ENCODE measurements at regions not wholly inside any gene's neighbourhood (a gene's known extent, or its start where the extent isn't known, plus 50 kb on each side); places are given as distances from the start of the nearest gene placed in this dataset.

GRCh38 chr13:111632906-111633305 lies 312.5 kb downstream of the TEX29 start:
- no peak for ATAC-seq
- in situ Hi-C loops (cut with MboI; ENCODE audit: low sequenced_read_pairs in 4 of 4) = no loop called here

GRCh38 chr13:111633401-111633800 lies 313.0 kb downstream of the TEX29 start:
- no peak for DNase-seq
- ATAC-seq = no peak
- H3K36me3 ChIP-seq = no peaks in the 10 kb centered on the region
- H3K9me3 ChIP-seq = no peaks in the 10 kb centered on the region
- TF ChIP-seq POLR2A (IDR thresholded peaks at IDR 0.05) (no peak), CTCF (IDR thresholded peaks at IDR 0.05 in 4 of 5, conservative IDR thresholded peaks at IDR 0.05 in 1 of 5) (no peak)
- in situ Hi-C loops (cut with MboI; ENCODE audit: low sequenced_read_pairs in 4 of 4) = no loop called here
- no peaks in the 10 kb centered on the region for H3K4me1 ChIP-seq
- intact Hi-C loops (cut with DNase I; ENCODE audit: low total_unique reads) = no loop called here
- H3K27me3 ChIP-seq = no peaks in the 10 kb centered on the region
- H3K27ac ChIP-seq = no peak overlapping the region
- no peak overlapping the region for H3K4me3 ChIP-seq

More at GRCh38 chr13:111632906-111633305, 312.5 kb downstream of the TEX29 start:
- no peak overlapping the region for H3K27ac ChIP-seq
- no peaks in the 10 kb centered on the region for H3K9me3 ChIP-seq
- DNase-seq = no peak
- H3K4me1 ChIP-seq = no peaks in the 10 kb centered on the region
- TF ChIP-seq CTCF (IDR thresholded peaks at IDR 0.05 in 4 of 5, conservative IDR thresholded peaks at IDR 0.05 in 1 of 5) = no peak
- no peak for TF ChIP-seq POLR2A (IDR thresholded peaks at IDR 0.05)
- intact Hi-C loops (cut with DNase I; ENCODE audit: low total_unique reads) = no loop called here
- no peak overlapping the region for H3K4me3 ChIP-seq
- H3K36me3 ChIP-seq = no peaks in the 10 kb centered on the region
- no peaks in the 10 kb centered on the region for H3K27me3 ChIP-seq

GRCh38 chr13:111634410-111634809 lies 314.0 kb downstream of the TEX29 start:
- in situ Hi-C loops (cut with MboI; ENCODE audit: low sequenced_read_pairs in 4 of 4) = no loop called here
- TF ChIP-seq POLR2A (IDR thresholded peaks at IDR 0.05) = no peak
- no peak for TF ChIP-seq CTCF (IDR thresholded peaks at IDR 0.05 in 4 of 5, conservative IDR thresholded peaks at IDR 0.05 in 1 of 5)

GRCh38 chr13:111636271-111636670 lies 315.8 kb downstream of the TEX29 start:
- TF ChIP-seq POLR2A (IDR thresholded peaks at IDR 0.05) (no peak), CTCF (IDR thresholded peaks at IDR 0.05 in 4 of 5, conservative IDR thresholded peaks at IDR 0.05 in 1 of 5) (no peak)

More at GRCh38 chr13:111634410-111634809, 314.0 kb downstream of the TEX29 start:
- ATAC-seq (no peak), DNase-seq (no peak)
- Histone ChIP-seq H3K27ac (no peak overlapping the region), H3K27me3 (no peaks in the 10 kb centered on the region), H3K9me3 (no peaks in the 10 kb centered on the region), H3K4me3 (no peak overlapping the region), H3K36me3 (no peaks in the 10 kb centered on the region), H3K4me1 (no peaks in the 10 kb centered on the region)
- intact Hi-C loops (cut with DNase I; ENCODE audit: low total_unique reads) = no loop called here

GRCh38 chr13:111636804-111637203 lies 316.4 kb downstream of the TEX29 start:
- in situ Hi-C loops (cut with MboI; ENCODE audit: low sequenced_read_pairs in 4 of 4) = no loop called here
- DNase-seq (no peak), ATAC-seq (no peak)
- Histone ChIP-seq H3K27ac (no peak overlapping the region), H3K27me3 (no peaks in the 10 kb centered on the region), H3K4me1 (no peaks in the 10 kb centered on the region), H3K9me3 (no peaks in the 10 kb centered on the region), H3K36me3 (no peaks in the 10 kb centered on the region), H3K4me3 (no peak overlapping the region)
- no peak for TF ChIP-seq CTCF (IDR thresholded peaks at IDR 0.05 in 4 of 5, conservative IDR thresholded peaks at IDR 0.05 in 1 of 5)
- no peak for TF ChIP-seq POLR2A (IDR thresholded peaks at IDR 0.05)
- intact Hi-C loops (cut with DNase I; ENCODE audit: low total_unique reads) = no loop called here

More at GRCh38 chr13:111636271-111636670, 315.8 kb downstream of the TEX29 start:
- DNase-seq = no peak
- no peak for ATAC-seq
- no peak overlapping the region for H3K27ac ChIP-seq
- no peak overlapping the region for H3K4me3 ChIP-seq
- in situ Hi-C loops (cut with MboI; ENCODE audit: low sequenced_read_pairs in 4 of 4) (no loop called here), intact Hi-C loops (cut with DNase I; ENCODE audit: low total_unique reads) (no loop called here)
- H3K27me3 ChIP-seq = no peaks in the 10 kb centered on the region
- H3K9me3 ChIP-seq = no peaks in the 10 kb centered on the region
- H3K4me1 ChIP-seq = no peaks in the 10 kb centered on the region
- H3K36me3 ChIP-seq = no peaks in the 10 kb centered on the region
